Muscle layer of duodenum (tissue), 2 donors: ENCODE measurements at regions not wholly inside any gene's neighbourhood (a gene's known extent, or its start where the extent isn't known, plus 50 kb on each side); places are given as distances from the start of the nearest gene placed in this dataset.

ENCODE experiments used
- H3K27ac ChIP-seq: one replicate; pipeline ENCODE4 v1.7.0; 2013; ENCODE audit warnings: mild to moderate bottlenecking, low read length
- H3K27me3 ChIP-seq: one replicate; pipeline ENCODE4 v1.7.0; 2013; ENCODE audit warnings: low read depth, mild to moderate bottlenecking, control low read depth, low read length
- H3K36me3 ChIP-seq, 2 donors: one replicate each; pipeline ENCODE4 v1.7.0; 2013; ENCODE audit warnings: low read length in 2 of 2, control low read depth in 1 of 2, mild to moderate bottlenecking in 1 of 2; ENCODE audit not compliant: insufficient read depth in 2 of 2, control insufficient read depth in 1 of 2
- H3K4me1 ChIP-seq, 2 donors: one replicate each; pipeline ENCODE4 v1.7.0; 2013; ENCODE audit warnings: low read length in 2 of 2, mild to moderate bottlenecking in 2 of 2, control low read depth in 1 of 2, moderate library complexity in 1 of 2; ENCODE audit not compliant: insufficient read depth in 2 of 2, control insufficient read depth in 1 of 2
- H3K4me3 ChIP-seq, 2 donors: one replicate each; pipeline ENCODE4 v1.7.0; 2013; ENCODE audit warnings: low read length in 2 of 2, low read depth in 1 of 2, mild to moderate bottlenecking in 1 of 2
- H3K9me3 ChIP-seq, 2 donors: one replicate each; pipeline ENCODE4 v1.7.0; 2013; ENCODE audit warnings: low read length in 2 of 2, control low read depth in 1 of 2, mild to moderate bottlenecking in 1 of 2; ENCODE audit not compliant: control insufficient read depth in 1 of 2
- donor health status: healthy.

GRCh38 chr16:72502594-72503005 lies 330.6 kb upstream of the PMFBP1 start:
- Histone ChIP-seq H3K27me3 (no peaks in the 10 kb centered on the region), H3K9me3 (no peaks in the 10 kb centered on the region), H3K36me3 (no peaks in the 10 kb centered on the region), H3K4me1 (no peaks in the 10 kb centered on the region), H3K27ac (no peak overlapping the region), H3K4me3 (no peak overlapping the region)

- H3K4me3 ChIP-seq, result no peak overlapping the region
- H3K27ac ChIP-seq, result no peak overlapping the region
- H3K36me3 ChIP-seq, result no peaks in the 10 kb centered on the region
- H3K9me3 ChIP-seq, result no peaks in the 10 kb centered on the region
- H3K27me3 ChIP-seq, result no peaks in the 10 kb centered on the region
- H3K4me1 ChIP-seq, result no peaks in the 10 kb centered on the region
Measured at GRCh38 chr16:72501739-72502593, 330.0 kb upstream of the PMFBP1 start.

DNA sequence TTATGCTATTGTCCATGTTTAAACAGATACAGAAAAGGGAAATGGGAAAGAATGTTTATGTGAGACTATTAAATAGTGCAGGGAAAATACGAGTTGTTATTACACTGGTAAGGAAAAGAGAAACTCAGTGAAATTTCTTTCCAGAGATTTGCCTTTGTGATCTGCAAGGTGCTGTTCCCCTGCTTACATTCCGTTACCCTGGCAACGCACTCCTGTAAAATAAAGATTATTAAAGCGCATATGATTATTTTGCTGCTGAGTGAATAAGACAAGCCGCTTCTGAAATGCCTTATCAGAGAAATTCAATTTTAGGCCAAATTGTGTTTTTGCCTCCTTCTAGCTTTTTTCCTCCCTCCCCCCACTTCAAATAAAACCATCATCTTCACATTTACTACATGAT lies 328.6 kb upstream of the PMFBP1 start:
- no peak overlapping the region for H3K27ac ChIP-seq
- H3K36me3 ChIP-seq, result no peaks in the 10 kb centered on the region
- no peaks in the 10 kb centered on the region for H3K27me3 ChIP-seq
- H3K4me3 ChIP-seq, result no peak overlapping the region
- no peaks in the 10 kb centered on the region for H3K9me3 ChIP-seq
- H3K4me1 ChIP-seq, result no peaks in the 10 kb centered on the region

DNA sequence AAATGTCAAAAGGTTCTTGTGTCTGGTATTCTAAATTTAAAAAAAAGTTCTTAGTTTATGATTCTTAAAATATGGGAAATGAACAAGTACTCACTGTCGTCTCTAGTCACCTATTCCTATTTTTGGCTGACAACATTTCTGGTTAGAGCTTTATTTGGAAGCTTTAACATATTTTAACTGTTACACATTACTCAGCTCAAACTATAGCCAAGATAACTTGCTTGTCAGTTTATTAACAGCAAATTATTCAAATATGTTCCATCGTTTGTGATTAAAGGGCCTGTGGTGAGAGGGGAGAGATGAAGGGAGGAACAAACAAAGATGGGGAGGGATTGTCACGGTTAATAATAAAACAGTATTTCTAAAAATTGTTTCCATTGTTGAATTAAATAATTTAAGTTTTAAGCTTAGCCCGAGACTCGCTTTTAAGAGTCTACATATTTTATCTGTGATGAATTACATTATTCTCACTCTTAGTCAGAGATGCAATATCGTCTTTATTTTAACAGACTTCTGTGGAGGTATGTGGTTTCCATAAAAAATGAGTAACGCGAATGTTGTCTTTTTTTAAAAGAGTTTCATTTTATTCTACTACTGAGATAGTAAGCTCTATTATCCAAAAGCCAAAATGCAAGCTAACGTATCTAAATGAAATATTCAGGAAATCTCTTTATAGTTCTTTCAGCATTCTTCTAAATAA lies 321.9 kb upstream of the PMFBP1 start:
- Histone ChIP-seq H3K36me3 (no peaks in the 10 kb centered on the region), H3K9me3 (no peaks in the 10 kb centered on the region), H3K27me3 (no peaks in the 10 kb centered on the region), H3K27ac (no peak overlapping the region), H3K4me3 (no peak overlapping the region), H3K4me1 (no peaks in the 10 kb centered on the region)

- Histone ChIP-seq H3K4me3 (no peak overlapping the region), H3K36me3 (no peaks in the 10 kb centered on the region), H3K4me1 (no peaks in the 10 kb centered on the region), H3K27me3 (no peaks in the 10 kb centered on the region), H3K9me3 (no peaks in the 10 kb centered on the region), H3K27ac (no peak overlapping the region)
Measured at GRCh38 chr16:72487283-72487682, 315.3 kb upstream of the PMFBP1 start.

- Histone ChIP-seq H3K9me3 (no peaks in the 10 kb centered on the region), H3K36me3 (no peaks in the 10 kb centered on the region), H3K27me3 (no peaks in the 10 kb centered on the region), H3K27ac (no peak overlapping the region), H3K4me3 (no peak overlapping the region), H3K4me1 (no peaks in the 10 kb centered on the region)
Measured at GRCh38 chr16:72482695-72483094, 310.7 kb upstream of the PMFBP1 start.

DNA sequence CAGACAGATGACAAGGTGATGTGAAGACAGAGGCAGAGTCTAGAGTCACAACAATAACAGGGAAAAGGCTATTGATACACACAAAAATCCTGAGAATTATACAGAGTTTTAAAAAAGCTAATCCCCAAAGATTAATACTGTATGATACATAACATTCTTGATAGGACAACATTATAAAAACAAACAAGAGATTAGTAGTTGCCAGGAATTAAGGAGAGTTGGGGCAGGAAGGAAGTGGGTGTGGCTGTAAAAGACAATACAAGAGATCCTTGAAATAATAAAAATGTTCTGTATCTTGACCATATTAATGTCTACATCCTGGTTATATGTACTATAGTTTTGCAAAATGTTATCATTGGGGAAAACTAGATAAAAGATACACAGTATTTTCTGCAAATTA lies 309.5 kb upstream of the PMFBP1 start:
- H3K9me3 ChIP-seq, result no peaks in the 10 kb centered on the region
- no peaks in the 10 kb centered on the region for H3K4me1 ChIP-seq
- no peak overlapping the region for H3K4me3 ChIP-seq
- H3K36me3 ChIP-seq, result no peaks in the 10 kb centered on the region
- H3K27me3 ChIP-seq, result no peaks in the 10 kb centered on the region
- no peak overlapping the region for H3K27ac ChIP-seq

DNA sequence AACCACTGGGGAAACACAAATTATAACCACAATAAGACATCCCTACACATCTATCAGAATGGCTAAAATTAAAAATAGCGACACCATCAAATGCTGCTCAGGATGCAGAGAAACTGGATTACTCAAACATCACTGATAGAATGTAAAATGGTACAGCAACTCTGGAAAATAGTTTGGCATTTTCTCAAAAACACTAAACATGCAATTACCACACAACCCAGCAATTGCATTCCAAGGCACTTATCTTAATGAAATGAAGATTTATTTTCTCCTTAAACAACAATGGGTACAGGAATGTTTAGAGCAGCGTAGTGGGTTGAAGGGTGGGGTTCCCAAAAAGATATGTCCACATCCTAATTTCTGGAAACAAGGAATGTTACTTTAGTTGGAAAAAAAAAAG lies 309.0 kb upstream of the PMFBP1 start:
- H3K27ac ChIP-seq, result no peak overlapping the region
- no peak overlapping the region for H3K4me3 ChIP-seq
- H3K4me1 ChIP-seq, result no peaks in the 10 kb centered on the region
- no peaks in the 10 kb centered on the region for H3K9me3 ChIP-seq
- H3K27me3 ChIP-seq, result no peaks in the 10 kb centered on the region
- no peaks in the 10 kb centered on the region for H3K36me3 ChIP-seq

GRCh38 chr16:72475688-72476087 lies 303.7 kb upstream of the PMFBP1 start:
- H3K4me1 ChIP-seq, result no peaks in the 10 kb centered on the region
- no peak overlapping the region for H3K27ac ChIP-seq
- H3K9me3 ChIP-seq, result no peaks in the 10 kb centered on the region
- H3K36me3 ChIP-seq, result no peaks in the 10 kb centered on the region
- H3K4me3 ChIP-seq, result no peak overlapping the region
- no peaks in the 10 kb centered on the region for H3K27me3 ChIP-seq

DNA sequence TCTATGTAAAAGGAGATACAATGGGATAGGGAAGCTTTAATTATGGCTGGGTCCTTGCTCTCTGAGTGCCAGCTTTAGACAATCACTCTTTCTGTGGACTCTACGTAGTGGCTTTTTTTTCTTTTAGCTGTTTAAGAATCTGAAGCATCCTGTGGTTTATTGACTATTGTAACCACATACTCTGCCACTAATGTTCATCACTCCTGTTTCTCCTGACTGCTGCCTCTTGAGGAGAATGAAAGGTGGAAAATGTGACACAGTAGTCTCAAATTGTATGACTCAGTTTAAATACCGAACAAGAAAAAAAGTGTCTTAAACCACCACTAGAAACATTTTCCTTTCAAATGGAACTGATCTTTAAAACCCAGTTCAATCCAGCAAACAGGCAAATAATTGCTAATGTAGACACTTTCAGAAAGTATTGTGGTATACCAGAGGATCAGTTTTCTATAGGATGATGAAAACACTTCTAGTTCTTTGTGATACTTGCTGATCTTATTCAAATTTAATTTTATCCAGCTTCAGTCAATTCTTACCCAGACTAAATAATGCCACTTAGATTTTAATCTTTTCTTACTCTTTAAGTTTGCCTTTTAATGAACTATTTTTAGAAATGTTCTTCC lies 302.7 kb upstream of the PMFBP1 start:
- Histone ChIP-seq H3K27ac (no peak overlapping the region), H3K4me1 (no peaks in the 10 kb centered on the region), H3K27me3 (no peaks in the 10 kb centered on the region), H3K9me3 (no peaks in the 10 kb centered on the region), H3K4me3 (no peak overlapping the region), H3K36me3 (no peaks in the 10 kb centered on the region)

DNA sequence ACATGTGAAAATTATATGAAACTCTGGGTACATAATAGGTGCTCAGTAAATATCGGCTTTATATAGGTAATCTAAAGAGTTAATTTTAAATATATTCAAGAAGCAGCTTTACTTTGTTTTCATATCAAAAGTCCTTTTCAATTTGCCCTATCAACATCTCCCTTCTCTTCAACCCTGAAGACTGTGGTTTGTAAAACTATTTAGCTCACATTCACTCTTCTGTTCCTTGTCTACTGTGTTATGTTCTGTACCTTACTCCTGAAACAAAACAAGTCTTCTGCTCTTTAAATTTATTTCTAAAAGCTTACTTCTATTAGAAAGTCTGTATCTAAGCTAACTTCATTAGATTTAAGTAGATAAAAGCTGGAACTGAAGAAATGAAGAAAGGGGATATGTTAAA lies 301.7 kb upstream of the PMFBP1 start:
- Histone ChIP-seq H3K36me3 (no peaks in the 10 kb centered on the region), H3K4me1 (no peaks in the 10 kb centered on the region), H3K4me3 (no peak overlapping the region), H3K27me3 (no peaks in the 10 kb centered on the region), H3K27ac (no peak overlapping the region), H3K9me3 (no peaks in the 10 kb centered on the region)
